Choroid plexus epithelial cell (primary cell): ENCODE measurements at regions not wholly inside any gene's neighbourhood (a gene's known extent, or its start where the extent isn't known, plus 50 kb on each side); places are given as distances from the start of the nearest gene placed in this dataset.

Experiments used
- DNase-seq: peaks from one replicate; pipeline ENCODE4 v3.0.0-alpha.2; 2010; ENCODE audit warnings: low read depth
- H3K4me3 ChIP-seq: 2 replicates; pipeline ENCODE4 v1.5.1; 2011; ENCODE audit warnings: low read depth, mild to moderate bottlenecking, control low read depth, low read length, moderate library complexity
- CTCF ChIP-seq: conservative IDR thresholded peaks from 2 replicates; pipeline ENCODE4 v1.5.1; 2011; ENCODE audit warnings: low read depth, mild to moderate bottlenecking, control low read depth, inconsistent platforms, low read length, moderate library complexity

DNA sequence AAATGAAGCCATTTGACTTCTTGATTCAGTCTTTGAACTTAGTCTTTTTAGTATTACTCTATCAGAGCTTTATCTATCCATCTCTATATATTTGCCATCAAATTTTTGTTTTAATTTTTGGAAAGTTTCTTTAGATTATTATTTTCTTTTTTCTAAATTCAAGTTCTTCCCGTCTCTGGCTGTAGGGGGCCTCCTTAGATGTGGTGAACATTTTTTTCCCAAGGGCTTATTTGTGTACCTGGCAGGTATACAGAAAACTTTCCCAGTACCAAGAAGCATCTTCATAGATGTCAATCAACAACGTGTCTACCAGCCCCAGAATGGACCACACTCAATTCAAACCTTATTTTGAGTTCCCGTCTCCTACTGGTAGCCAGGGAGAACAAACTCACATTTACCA lies 486.8 kb upstream of the CNTN4 start:
- no peak for TF ChIP-seq CTCF
- H3K4me3 ChIP-seq: no peak overlapping the region
- DNase-seq: no peak

DNA sequence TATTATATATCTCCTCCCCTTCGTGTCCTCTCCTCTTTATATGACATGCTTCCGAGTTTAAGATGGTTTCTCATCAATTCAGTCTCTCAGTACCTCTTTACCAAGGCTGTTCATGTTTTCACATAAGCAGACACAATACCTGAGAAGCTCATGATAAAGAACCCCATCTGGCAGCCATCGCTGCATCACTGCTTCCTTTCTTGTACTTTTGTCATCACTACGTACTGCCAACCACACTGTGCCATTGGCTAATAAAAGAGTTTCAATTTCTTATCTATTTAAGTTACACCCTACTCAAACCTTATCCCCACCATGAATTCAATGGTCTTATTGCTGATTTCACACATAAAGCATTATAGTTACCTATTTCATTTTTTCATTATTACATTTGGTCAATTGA lies 484.7 kb upstream of the CNTN4 start:
- TF ChIP-seq CTCF: no peak
- H3K4me3 ChIP-seq: no peak overlapping the region

GRCh38 chr3:1616744-1617143 lies 481.9 kb upstream of the CNTN4 start:
- TF ChIP-seq CTCF: no peak
- DNase-seq: no peak
- no peak overlapping the region for H3K4me3 ChIP-seq

More for the DNA sequence above, 484.7 kb upstream of the CNTN4 start:
- no peak for DNase-seq

- no peak for DNase-seq
- no peak for TF ChIP-seq CTCF
- no peak overlapping the region for H3K4me3 ChIP-seq
Measured at GRCh38 chr3:1623896-1624295, 474.8 kb upstream of the CNTN4 start.

- no peak overlapping the region for H3K4me3 ChIP-seq
- no peak for DNase-seq
- TF ChIP-seq CTCF: no peak
Measured at GRCh38 chr3:1632128-1632527, 466.5 kb upstream of the CNTN4 start.

DNA sequence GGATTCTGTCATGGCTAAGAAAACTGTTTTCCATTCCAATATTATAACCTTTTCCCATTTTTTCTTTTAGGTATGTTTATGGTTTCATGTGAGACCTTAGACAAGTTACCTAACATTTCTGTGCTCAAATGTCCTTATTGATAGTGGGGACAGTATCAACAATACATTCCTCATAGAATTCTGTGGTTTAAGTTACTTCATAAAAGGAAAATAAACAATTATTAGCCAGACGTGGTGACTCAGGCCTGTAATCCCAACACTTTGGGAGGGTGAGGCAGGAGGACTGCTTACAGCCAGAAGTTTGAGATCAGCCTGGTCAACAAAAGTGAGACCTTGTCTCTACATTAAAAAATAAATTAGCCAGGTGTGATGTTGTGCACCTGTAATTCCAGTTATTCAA lies 436.8 kb upstream of the CNTN4 start:
- no peak for TF ChIP-seq CTCF

DNA sequence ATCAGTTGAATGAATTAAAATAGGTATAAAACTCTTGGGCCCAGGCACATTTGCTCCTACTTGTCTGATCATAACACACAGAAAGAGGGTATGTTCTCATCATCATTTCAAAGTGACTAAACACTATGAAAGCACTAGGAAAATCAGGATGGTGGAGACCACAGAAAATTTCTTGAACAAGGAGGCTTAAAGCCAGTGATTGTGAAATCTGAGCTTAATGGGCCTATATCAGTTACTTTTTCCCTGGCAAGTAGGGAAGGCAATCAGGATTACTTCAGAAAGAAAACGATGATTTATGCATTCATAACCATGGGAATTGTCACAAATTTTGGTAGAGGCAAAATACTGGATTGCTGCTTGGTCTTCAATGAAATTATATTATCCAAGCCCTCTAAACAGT lies 434.4 kb upstream of the CNTN4 start:
- DNase-seq: no peak
- H3K4me3 ChIP-seq: no peak overlapping the region
- no peak for TF ChIP-seq CTCF

More for the DNA sequence above, 436.8 kb upstream of the CNTN4 start:
- DNase-seq: no peak
- no peak overlapping the region for H3K4me3 ChIP-seq
